ENCODE measurements at regions not wholly inside any gene's neighbourhood (a gene's known extent, or its start where the extent isn't known, plus 50 kb on each side); places are given as distances from the start of the nearest gene placed in this dataset.

- H3K27me3 Mint-ChIP-seq: peaks cover 13% of the 10 kb centered on the region
- TF ChIP-seq, protein P1, sequence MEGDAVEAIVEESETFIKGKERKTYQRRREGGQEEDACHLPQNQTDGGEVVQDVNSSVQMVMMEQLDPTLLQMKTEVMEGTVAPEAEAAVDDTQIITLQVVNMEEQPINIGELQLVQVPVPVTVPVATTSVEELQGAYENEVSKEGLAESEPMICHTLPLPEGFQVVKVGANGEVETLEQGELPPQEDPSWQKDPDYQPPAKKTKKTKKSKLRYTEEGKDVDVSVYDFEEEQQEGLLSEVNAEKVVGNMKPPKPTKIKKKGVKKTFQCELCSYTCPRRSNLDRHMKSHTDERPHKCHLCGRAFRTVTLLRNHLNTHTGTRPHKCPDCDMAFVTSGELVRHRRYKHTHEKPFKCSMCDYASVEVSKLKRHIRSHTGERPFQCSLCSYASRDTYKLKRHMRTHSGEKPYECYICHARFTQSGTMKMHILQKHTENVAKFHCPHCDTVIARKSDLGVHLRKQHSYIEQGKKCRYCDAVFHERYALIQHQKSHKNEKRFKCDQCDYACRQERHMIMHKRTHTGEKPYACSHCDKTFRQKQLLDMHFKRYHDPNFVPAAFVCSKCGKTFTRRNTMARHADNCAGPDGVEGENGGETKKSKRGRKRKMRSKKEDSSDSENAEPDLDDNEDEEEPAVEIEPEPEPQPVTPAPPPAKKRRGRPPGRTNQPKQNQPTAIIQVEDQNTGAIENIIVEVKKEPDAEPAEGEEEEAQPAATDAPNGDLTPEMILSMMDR (IDR thresholded peaks at IDR 0.05): no peak
- H3K4me1 ChIP-seq (ENCODE audit: insufficient read depth, low read length): no peaks in the 10 kb centered on the region
- peaks cover 0 to 3% of the 10 kb centered on the region in 2 experiments for H3K27me3 ChIP-seq (ENCODE audit: control insufficient read depth in 1 of 2, insufficient read depth in 2 of 2, low read length in 2 of 2)
- no peaks in the 10 kb centered on the region for H3K4me1 Mint-ChIP-seq (ENCODE audit: low read depth)
- intact Hi-C loops (cut with DNase I, micrococcal nuclease): no loop called here
- H3K4me3 ChIP-seq (ENCODE audit: low read length): no peak overlapping the region
- H3K4me3 Mint-ChIP-seq: no peak overlapping the region
- POLR2A ChIA-PET: no interaction called here
- no peak overlapping the region for H3K27ac ChIP-seq (ENCODE audit: low read depth in 1 of 2, low read length in 2 of 2)
- no peaks in the 10 kb centered on the region for H3K36me3 Mint-ChIP-seq (ENCODE audit: low read depth)
- H3K27ac Mint-ChIP-seq: no peak overlapping the region
- ATAC-seq (ENCODE audit: poor library complexity) (no peak), DNase-seq (no peak)
- CTCF ChIA-PET: no interaction called here
- H3K9me3 Mint-ChIP-seq: peaks cover 4% of the 10 kb centered on the region
- no peaks in the 10 kb centered on the region for H3K36me3 ChIP-seq (ENCODE audit: insufficient read depth, low read length)
- peaks cover 0 to 15% of the 10 kb centered on the region in 2 experiments for H3K9me3 ChIP-seq (ENCODE audit: control insufficient read depth in 1 of 2, insufficient read depth in 1 of 2, low read length in 2 of 2)
Measured at GRCh38 chr19:29436591-29437103, 89.1 kb upstream of the VSTM2B start.

DNA sequence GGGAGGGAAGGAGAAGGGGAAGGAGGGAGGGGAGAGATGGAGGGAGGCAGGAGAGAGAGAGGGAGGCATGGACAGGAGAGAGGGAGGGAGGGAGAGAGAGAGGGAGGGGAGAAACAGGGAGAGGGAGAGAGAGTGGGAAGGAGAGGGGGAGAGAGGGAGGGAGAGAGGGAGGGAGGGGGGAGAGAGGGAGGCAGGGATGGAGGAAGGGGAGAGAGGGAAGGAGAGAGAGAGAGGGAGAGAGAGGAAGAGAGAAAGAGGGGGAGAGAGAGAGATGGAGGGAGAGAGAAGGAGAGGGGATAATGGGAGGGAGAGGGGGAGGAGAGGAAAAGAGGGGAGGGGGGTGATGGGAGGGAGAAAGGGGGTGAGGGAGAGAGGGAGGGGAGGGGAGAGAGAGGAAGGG is 86.8 kb upstream of the VSTM2B start:
- ATAC-seq (ENCODE audit: poor library complexity) (no peak), DNase-seq (no peak)
- no peak overlapping the region for H3K4me3 Mint-ChIP-seq
- H3K9me3 Mint-ChIP-seq: peaks cover 4% of the 10 kb centered on the region
- ChIA-PET CTCF (no interaction called here), POLR2A (no interaction called here)
- H3K27me3 Mint-ChIP-seq: peaks cover 16% of the 10 kb centered on the region
- no peaks in the 10 kb centered on the region for H3K4me1 Mint-ChIP-seq (ENCODE audit: low read depth)
- Histone ChIP-seq H3K4me3 (ENCODE audit: low read length) (no peak overlapping the region), H3K27me3 (ENCODE audit: control insufficient read depth in 1 of 2, insufficient read depth in 2 of 2, low read length in 2 of 2) (no peaks in the 10 kb centered on the region), H3K4me1 (ENCODE audit: insufficient read depth, low read length) (no peaks in the 10 kb centered on the region), H3K27ac (ENCODE audit: low read depth in 1 of 2, low read length in 2 of 2) (no peak overlapping the region), H3K9me3 (ENCODE audit: control insufficient read depth in 1 of 2, insufficient read depth in 1 of 2, low read length in 2 of 2) (peaks cover 0 to 30% of the 10 kb centered on the region in 2 experiments), H3K36me3 (ENCODE audit: insufficient read depth, low read length) (no peaks in the 10 kb centered on the region)
- intact Hi-C loops (cut with DNase I, micrococcal nuclease): no loop called here
- TF ChIP-seq, protein P1 (IDR thresholded peaks at IDR 0.05): no peak
- no peak overlapping the region for H3K27ac Mint-ChIP-seq
- H3K36me3 Mint-ChIP-seq (ENCODE audit: low read depth): no peaks in the 10 kb centered on the region

DNA sequence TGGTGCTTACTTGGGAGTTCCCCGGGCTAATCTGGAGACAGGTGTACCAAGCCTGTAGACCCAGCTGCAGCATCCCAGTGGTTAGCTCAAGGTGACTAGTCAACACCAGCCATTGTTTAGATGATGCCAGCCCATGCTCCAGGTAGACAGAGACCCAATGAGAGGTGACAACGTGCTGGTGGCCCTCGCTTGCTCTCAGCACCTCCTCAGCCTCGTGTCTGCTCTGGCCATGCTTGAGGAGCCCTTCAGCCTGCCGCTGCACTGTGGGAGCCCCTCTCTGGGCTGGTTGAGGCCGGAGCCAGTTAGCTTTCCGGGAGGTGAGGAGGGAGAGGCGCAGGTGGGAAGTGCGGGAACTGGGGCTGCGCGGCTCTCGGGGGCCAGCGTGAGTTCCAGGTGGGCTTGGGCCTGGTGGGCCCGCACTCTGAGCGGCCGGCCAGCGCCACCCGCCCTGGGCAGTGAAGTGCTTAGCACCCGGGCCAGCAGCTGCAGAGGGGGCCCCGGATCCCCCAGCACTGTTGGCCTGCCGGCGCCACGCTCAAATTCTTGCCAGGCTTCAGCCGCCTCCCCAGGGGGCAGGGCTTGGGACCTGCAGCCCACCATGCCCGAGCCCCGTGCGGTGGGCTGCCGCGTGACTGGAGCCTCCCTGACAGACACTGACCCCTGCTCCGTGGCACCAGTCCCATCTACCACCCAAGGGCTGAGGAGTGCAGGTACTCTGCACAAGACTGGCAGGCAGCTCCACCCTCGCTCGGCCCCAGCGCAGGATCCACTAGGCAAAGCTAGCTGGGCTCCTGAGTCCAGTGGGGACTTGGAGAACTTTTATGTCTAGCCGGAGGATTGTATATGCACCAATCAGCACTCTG is 85.9 kb upstream of the VSTM2B start:
- Mint-ChIP-seq H3K4me1 (ENCODE audit: low read depth) (no peaks in the 10 kb centered on the region), H3K27me3 (peaks cover 17% of the 10 kb centered on the region), H3K36me3 (ENCODE audit: low read depth) (no peaks in the 10 kb centered on the region), H3K9me3 (peaks cover 4% of the 10 kb centered on the region), H3K27ac (no peak overlapping the region), H3K4me3 (no peak overlapping the region)
- no peaks in the 10 kb centered on the region for H3K36me3 ChIP-seq (ENCODE audit: insufficient read depth, low read length)
- POLR2A ChIA-PET: no interaction called here
- TF ChIP-seq, protein P1 (IDR thresholded peaks at IDR 0.05): no peak
- ATAC-seq (ENCODE audit: poor library complexity) (no peak), DNase-seq (no peak)
- CTCF ChIA-PET: no interaction called here
- H3K9me3 ChIP-seq (ENCODE audit: control insufficient read depth in 1 of 2, insufficient read depth in 1 of 2, low read length in 2 of 2): peaks cover 0 to 30% of the 10 kb centered on the region in 2 experiments
- no peaks in the 10 kb centered on the region for H3K27me3 ChIP-seq (ENCODE audit: control insufficient read depth in 1 of 2, insufficient read depth in 2 of 2, low read length in 2 of 2)
- H3K4me3 ChIP-seq (ENCODE audit: low read length): no peak overlapping the region
- H3K4me1 ChIP-seq (ENCODE audit: insufficient read depth, low read length): no peaks in the 10 kb centered on the region
- H3K27ac ChIP-seq (ENCODE audit: low read depth in 1 of 2, low read length in 2 of 2): no peak overlapping the region
- intact Hi-C loops (cut with DNase I, micrococcal nuclease): no loop called here
